GM18520 (cell line): ENCODE measurements at regions not wholly inside any gene's neighbourhood (a gene's known extent, or its start where the extent isn't known, plus 50 kb on each side); places are given as distances from the start of the nearest gene placed in this dataset.

Experiments used
- ATAC-seq: cut with Tn5 transposase; IDR thresholded peaks from one replicate; pipeline ENCODE4 v1.9.1; 2021; ENCODE audit not compliant: unreplicated experiment

DNA sequence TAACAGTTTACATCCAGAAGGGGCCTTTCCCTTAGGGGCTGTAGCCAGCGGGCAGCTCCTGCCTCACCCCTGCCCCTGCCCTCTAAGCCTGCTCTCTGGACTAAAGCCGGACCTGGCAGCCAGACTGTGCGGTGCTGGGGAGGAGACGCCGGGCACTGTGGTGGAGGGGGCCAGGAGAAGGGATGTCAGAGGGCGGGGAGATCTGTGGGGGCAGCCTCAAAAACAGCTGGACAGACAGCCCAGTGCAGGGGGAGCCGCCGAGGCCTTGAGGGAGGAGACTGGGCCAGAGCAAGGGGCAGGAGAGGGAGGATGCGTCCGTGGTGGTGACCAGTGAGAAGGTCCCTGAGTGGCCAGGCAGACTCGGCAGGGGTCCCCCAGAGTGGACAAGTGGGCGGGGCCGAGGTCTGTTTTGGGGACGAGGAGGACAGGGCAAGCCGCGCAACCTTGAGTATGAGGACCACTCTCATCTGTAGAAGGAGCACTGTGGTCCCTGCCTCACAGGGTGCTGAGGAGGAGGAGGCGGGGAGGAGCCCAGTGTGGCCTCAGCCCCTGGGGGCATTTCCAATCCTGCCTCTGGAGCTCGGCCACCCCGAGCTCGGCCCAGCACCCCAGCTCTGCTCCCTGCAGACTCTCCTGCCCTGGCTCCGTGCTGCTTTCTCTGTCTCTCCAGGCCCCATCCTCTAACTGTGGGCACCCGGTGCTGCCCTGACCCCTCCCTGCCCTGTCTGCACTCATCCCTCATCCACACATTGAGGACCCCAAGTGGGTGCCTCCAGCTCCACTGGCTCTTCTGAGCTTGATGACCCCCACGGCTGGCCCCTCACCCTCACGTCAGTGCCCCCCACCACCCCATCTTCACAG is 59.2 kb upstream of the NKX1-1 start:
- no peak for ATAC-seq

DNA sequence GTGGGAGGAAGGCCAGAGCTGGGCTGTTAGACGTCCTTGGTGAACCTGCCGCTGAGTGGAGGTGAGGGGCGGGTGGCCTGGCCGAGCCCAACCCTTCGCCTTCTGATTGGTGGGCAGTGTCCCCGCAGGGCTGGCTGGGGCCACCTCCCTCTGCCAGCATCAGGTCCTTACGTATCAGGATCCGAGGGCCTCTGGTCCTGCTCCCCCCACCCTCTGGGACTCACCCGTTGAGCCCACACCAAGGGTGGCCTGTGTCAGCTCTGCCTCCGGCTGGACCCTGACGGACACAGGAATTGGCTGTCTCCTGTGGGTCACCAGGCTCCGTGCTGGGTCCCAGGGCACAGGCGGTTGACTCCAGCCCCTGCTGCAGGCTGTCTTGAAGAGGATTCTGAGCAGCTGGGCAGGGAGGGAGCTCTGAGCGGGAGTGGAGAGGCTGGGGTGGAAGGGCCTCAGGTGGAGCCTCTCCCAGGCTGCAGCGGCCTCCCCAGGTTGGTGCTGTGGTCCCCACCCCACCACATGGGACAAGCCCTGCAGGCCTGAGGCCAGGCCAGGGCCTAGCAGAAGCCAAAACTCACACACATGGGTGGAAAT is 58.4 kb upstream of the NKX1-1 start:
- ATAC-seq, result no peak

DNA sequence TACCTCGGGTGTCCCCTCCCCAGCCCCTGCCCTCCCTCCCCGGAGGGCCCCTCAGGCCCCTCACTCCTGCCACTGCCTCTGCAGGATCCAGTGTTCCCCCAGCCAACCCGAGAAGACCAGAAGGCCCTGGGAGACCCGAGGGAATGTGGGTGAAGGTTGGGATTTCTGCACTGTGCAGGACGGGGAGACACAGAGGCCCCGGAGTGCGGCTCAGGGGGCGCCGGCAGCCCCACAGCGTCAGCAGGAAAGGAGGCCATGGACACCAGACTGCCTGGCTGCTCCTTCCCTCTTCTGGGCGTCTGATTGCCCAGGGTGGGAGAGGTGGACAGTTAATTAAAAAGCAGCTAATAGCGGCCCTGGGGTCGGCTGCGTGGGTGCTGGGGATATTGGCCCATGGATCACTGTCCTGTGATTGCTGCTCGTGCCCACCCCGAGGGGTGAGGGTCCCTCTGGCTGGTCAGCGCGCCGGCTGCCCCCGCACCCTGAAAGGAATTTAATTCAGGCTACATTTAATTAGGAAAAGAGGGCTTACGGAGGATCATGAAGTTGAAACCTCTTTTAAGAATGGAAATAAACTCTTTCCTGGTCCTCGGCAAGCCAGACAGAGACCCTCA is 57.8 kb upstream of the NKX1-1 start:
- ATAC-seq, result no peak

DNA sequence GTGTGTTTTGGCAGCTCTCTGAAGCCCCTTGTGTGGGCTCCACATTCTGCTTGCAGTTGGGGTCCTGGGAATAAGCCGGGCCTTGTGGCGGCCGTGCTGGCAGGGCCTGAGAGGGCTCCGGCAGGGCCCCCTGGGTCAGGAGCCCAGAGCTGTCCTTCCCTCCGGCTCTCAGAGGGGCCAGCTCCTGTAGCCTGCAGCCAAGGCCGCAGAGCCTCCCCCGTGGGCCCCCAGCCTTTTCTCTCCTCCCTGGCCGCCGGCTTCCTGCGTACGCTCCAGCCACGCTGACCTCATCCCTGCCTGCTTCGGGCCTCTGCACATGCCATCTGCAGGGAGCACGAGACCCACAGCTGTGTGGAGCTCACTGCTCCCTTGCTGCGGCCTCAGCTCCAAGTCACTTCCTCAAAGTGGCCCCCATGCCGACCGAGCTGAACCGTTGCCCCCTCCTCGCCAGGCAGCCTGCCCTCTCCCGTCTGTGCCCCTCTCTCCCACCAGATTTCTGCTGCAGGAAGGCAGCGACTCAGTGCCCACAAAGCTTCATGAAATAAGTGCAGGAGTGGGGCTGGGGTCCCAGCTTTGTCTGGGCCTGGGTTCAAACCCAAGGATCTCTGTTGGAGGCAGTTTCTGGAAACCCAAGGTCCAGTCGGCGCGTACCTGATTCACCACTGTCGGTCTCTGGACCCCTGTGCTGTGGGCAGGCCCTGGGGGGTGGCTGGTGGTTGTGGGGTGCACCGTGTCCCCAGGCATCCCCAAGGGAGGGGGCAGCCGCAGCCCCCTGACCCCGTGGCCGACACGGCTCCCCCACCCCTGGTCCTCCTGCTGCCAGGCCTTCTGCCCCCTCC is 57.1 kb upstream of the NKX1-1 start:
- no peak for ATAC-seq

DNA sequence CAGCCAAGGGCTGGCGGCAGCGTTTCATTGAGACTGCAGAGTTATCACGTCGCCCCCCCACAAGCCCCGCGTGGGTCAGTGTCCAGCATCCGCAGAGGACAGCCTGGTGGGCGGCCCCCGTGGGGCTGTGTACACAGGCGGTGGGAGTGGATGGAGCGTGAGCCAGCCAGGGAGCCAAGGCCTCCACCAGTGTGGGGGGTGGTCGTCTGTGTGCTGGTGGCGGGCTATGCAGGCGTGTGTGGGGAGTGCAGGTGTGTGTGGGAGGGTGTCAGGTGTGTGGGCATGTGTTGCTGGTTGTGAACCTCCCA is 56.5 kb upstream of the NKX1-1 start:
- ATAC-seq, result no peak

DNA sequence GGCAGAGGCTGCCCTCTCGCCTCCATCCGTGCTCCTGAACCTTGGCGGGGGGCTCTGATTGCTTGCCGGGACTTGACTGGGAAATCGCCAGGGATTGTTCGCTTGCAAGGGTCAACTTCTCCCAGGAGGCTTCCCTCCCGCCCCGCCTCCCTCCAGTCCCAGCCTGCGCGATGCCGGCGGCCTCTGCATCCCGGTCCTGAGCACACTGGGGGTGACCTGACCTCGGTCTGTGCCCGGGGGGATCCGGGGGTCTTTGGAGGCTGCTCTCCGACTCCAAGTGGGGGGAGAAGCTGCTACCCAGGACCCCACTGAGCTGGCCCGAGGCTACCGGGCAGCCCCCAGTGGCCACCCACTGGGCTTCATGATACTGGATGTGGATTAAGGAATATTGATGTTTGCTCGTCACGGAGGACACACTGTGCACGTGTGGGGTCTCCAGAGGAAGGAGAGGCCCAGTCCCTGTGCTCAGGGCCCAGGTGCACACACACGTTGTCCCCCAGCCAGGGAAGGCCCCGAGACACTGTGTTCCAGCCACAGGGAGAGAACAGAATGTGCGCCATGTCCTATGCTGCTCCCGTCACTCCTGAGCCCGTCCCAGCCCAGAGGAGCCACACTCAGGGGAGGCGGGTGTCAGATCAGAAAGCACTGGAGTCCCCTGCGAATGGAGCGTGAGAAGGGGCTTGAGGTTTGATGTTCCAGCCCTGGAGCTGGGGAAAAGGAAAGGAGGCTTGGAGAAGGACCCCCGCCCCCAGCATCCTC is 55.9 kb upstream of the NKX1-1 start:
- ATAC-seq, result no peak

DNA sequence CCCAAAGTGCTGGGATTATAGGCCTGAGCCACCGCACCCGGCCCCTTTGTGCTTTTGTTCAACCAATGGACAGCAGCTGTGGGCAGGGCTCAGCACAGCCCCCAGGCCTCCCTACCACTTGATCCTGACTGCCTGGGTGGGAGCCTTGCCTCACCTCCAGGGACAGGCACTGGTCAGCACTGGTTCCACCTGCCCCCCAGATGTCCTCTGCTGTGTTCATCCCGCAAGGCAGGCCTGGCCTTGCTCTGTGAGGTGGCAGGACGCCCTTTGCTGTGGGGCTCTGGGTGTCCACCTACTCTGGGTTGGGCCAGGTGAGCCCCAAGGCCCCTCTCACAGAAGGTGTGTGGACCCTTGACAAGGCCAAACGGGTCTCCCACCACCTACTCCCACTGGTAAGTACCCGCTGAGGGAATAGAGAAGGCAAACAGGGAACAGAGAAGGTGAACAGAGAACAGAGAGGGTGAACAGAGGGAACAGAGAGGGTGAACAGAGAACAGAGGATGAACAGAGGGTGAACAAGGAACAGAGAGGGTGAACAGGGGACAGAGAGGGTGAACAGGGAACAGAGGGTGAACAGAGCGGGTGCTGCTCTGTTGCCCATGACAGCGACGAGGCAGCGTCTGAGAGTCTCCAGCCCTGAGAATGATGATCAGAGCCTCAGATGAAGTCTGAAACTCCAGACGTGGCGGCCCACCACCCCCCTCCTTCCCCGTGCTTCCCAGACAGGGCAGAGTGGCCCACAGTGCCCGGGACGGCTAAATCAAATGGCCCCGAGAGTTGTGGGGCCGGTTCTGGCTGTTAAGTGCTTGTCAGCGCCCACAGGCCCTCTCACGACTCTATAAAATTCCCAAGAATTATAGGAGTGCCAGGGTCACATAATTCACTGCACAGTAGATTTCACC is 55.0 kb upstream of the NKX1-1 start:
- no peak for ATAC-seq

DNA sequence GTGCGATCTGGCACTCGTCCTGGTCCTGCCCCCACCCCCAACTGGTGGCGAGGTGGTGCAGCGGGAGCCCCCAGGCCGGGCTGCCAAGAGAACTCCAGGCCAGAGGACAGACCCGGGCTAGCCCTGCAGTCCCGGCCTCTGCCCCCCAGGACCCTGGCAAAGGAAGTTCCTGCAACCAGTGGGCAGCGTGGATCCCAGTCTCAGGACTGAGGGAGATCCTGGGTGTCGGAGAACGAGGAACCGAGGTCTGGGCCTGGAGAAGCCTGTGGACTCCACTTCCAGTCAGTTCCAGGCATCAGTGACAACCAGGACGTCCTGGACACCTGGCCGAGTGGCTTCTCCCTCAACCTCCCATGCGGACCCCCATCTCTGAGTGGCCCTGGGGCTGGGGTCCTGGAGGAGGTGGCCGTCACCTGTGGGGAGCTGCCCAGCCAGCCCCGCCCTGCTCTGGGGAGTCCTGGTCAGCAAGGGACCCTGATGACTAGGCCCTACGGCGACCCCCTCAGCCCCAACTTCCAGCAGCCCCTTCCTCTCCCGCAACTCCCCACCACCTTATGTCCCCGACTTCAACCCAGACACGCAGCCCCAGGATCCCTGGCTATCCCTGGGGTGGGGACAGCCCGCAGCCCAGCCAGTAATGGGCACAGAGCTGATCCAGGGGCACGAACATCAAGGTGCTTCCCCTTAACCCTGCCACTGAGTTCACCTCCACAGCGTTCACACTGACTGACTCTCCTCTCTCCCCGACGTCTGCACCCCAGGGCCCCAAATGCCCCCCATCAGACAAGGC is 53.7 kb upstream of the NKX1-1 start:
- ATAC-seq, result no peak

DNA sequence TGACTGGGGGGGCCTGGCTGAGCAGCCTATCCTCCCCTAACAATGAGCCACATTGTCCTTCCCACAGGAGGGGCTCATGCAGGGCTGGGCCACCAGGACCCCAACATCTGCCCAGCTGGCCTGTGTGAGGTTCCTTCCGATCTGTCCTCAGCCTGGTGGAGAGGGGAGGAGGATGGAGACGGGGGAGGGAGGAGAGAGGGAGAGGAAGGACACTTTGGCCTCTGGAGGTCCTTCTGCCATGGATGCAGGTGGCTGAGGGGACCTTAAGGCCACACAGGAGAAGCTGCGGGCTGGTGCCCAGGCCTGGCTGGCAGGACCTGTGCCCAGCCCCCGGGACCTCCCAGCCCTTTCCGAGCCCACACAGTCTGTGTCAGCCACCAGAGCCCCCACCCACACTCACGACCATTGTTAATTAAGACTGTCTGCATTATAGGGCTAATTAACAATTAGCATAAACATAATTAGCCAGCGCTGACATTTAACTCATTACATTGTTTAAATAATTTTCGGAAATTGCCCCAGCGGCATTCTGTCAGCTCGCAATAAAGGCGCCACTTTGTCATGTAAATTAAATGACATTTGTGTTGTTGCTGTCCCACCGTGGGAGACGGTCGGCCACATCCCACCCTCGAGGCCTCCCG is 53.0 kb upstream of the NKX1-1 start:
- ATAC-seq, result no peak

DNA sequence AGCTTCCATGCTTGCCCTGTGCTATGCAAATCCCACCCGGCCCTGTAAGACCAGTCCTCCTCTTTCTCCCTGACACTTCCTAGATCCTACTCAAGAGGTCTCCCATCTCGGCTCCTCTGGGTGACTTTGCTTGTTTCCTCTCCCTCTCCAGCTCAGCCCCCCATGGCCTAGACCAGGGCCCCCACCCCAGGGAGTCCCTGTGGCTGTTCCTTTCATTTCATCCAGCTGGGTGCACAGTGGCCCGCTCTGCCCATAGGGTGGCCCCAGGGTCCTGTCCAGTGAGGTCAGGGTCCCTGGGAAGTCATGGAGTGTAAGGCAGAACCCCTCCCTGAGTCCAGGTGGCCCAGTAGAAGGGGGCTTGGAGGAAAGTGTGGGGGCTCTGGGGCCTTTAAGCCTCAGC is 52.3 kb upstream of the NKX1-1 start:
- no peak for ATAC-seq
